Kidney capillary endothelial cell (primary cell): ENCODE measurements at regions not wholly inside any gene's neighbourhood (a gene's known extent, or its start where the extent isn't known, plus 50 kb on each side); places are given as distances from the start of the nearest gene placed in this dataset.

Experiments used
- DNase-seq: peaks from one replicate; pipeline ENCODE4 v3.0.0-alpha.2; 2018; ENCODE audit warnings: low spot score

DNA sequence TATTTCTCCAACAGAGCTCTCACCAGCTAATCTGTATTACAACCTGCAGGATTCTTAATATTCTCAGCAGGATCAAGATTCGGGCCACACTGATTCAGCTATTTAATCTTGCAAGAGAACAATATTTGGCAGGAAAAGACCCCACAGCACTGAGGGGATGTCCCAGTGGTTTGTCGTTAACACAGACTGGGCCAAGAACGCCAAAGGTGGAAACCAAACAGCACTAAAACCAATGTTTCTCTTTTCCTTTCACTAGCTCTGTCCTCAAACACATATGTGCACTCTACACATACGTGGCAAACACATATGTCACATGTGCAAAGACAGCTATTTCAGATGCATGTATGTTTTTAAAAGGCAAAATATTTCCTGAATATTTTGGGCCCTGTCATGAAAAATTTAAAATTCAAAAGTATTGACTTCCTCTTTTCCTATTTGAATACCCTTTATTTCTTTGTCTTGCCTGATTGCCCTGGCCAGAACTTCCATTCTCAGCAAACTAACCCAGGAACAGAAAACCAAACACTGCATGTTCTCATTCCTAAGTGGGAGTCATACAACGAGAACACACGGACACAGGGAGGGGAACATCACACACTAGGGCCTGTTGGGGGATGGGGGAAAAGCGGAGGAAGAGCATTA is 51.7 kb upstream of the NEBL start:
- no peak for DNase-seq
